ENCODE measurements at regions not wholly inside any gene's neighbourhood (a gene's known extent, or its start where the extent isn't known, plus 50 kb on each side); places are given as distances from the start of the nearest gene placed in this dataset.
A peak's percentile ranks its signal among the peaks of the same experiment; 100 is the strongest.

- no peak overlapping the region for H3K27ac ChIP-seq (ENCODE audit: low read depth)
- no peak for DNase-seq (ENCODE audit: extremely low spot score)
- no peaks in the 10 kb centered on the region for H3K36me3 ChIP-seq (ENCODE audit: insufficient read depth)
- H3K4me3 ChIP-seq (ENCODE audit: low read depth, low read length), result no peak overlapping the region
- WGBS, result 92% methylated on average over 2 of the region's 2 CpGs
- no peaks in the 10 kb centered on the region for H3K4me1 ChIP-seq (ENCODE audit: insufficient read depth)
Measured at GRCh38 chr3:181541414-181541813, 170.3 kb upstream of the SOX2 start.

GRCh38 chr3:181534781-181535221 lies 176.9 kb upstream of the SOX2 start:
- no peak for DNase-seq (ENCODE audit: extremely low spot score)
- no peaks in the 10 kb centered on the region for H3K36me3 ChIP-seq (ENCODE audit: insufficient read depth)
- H3K27ac ChIP-seq (ENCODE audit: low read depth), result no peak overlapping the region
- WGBS, result 19% methylated on average over 3 of the region's 3 CpGs
- H3K4me1 ChIP-seq (ENCODE audit: insufficient read depth), result no peaks in the 10 kb centered on the region
- no peak overlapping the region for H3K4me3 ChIP-seq (ENCODE audit: low read depth, low read length)

GRCh38 chr3:181533811-181534210 lies 177.9 kb upstream of the SOX2 start:
- no peak overlapping the region for H3K4me3 ChIP-seq (ENCODE audit: low read depth, low read length)
- no peaks in the 10 kb centered on the region for H3K4me1 ChIP-seq (ENCODE audit: insufficient read depth)
- H3K36me3 ChIP-seq (ENCODE audit: insufficient read depth), result no peaks in the 10 kb centered on the region
- DNase-seq (ENCODE audit: extremely low spot score), result no peak
- H3K27ac ChIP-seq (ENCODE audit: low read depth), result no peak overlapping the region
- WGBS, result 67% methylated on average over 4 of the region's 4 CpGs

GRCh38 chr3:181530584-181530983 lies 181.1 kb upstream of the SOX2 start:
- H3K4me1 ChIP-seq (ENCODE audit: insufficient read depth), result no peaks in the 10 kb centered on the region
- H3K27ac ChIP-seq (ENCODE audit: low read depth), result no peak overlapping the region
- no peak for DNase-seq (ENCODE audit: extremely low spot score)
- no peak overlapping the region for H3K4me3 ChIP-seq (ENCODE audit: low read depth, low read length)
- H3K36me3 ChIP-seq (ENCODE audit: insufficient read depth), result no peaks in the 10 kb centered on the region

GRCh38 chr3:181521831-181522230 lies 189.9 kb upstream of the SOX2 start:
- Histone ChIP-seq H3K27ac (ENCODE audit: low read depth) (no peak overlapping the region), H3K36me3 (ENCODE audit: insufficient read depth) (no peaks in the 10 kb centered on the region), H3K4me3 (ENCODE audit: low read depth, low read length) (no peak overlapping the region), H3K4me1 (ENCODE audit: insufficient read depth) (no peaks in the 10 kb centered on the region)
- DNase-seq (ENCODE audit: extremely low spot score), result no peak
- 96% methylated on average over 2 of the region's 2 CpGs for WGBS

- H3K4me1 ChIP-seq (ENCODE audit: insufficient read depth), result no peaks in the 10 kb centered on the region
- H3K4me3 ChIP-seq (ENCODE audit: low read depth, low read length), result no peak overlapping the region
- no peak overlapping the region for H3K27ac ChIP-seq (ENCODE audit: low read depth)
- H3K36me3 ChIP-seq (ENCODE audit: insufficient read depth), result no peaks in the 10 kb centered on the region
- WGBS, result 67% methylated on average over 3 of the region's 3 CpGs
- peak; percentile 14 for DNase-seq (ENCODE audit: extremely low spot score)
Measured at GRCh38 chr3:181518222-181518621, 193.5 kb upstream of the SOX2 start.

- Histone ChIP-seq H3K27ac (ENCODE audit: low read depth) (no peak overlapping the region), H3K36me3 (ENCODE audit: insufficient read depth) (no peaks in the 10 kb centered on the region), H3K4me1 (ENCODE audit: insufficient read depth) (no peaks in the 10 kb centered on the region), H3K4me3 (ENCODE audit: low read depth, low read length) (no peak overlapping the region)
- no peak for DNase-seq (ENCODE audit: extremely low spot score)
- 79% methylated on average over 1 of the region's 1 CpG for WGBS
Measured at GRCh38 chr3:181512787-181513186, 198.9 kb upstream of the SOX2 start.

- WGBS, result 68% methylated on average over 3 of the region's 3 CpGs
- DNase-seq (ENCODE audit: extremely low spot score), result no peak
- no peaks in the 10 kb centered on the region for H3K4me1 ChIP-seq (ENCODE audit: insufficient read depth)
- no peak overlapping the region for H3K4me3 ChIP-seq (ENCODE audit: low read depth, low read length)
- no peak overlapping the region for H3K27ac ChIP-seq (ENCODE audit: low read depth)
- no peaks in the 10 kb centered on the region for H3K36me3 ChIP-seq (ENCODE audit: insufficient read depth)
Measured at GRCh38 chr3:181510500-181510899, 201.2 kb upstream of the SOX2 start.

GRCh38 chr3:181497358-181497757 lies 214.4 kb upstream of the SOX2 start:
- Histone ChIP-seq H3K4me3 (ENCODE audit: low read depth, low read length) (no peak overlapping the region), H3K4me1 (ENCODE audit: insufficient read depth) (no peaks in the 10 kb centered on the region), H3K27ac (ENCODE audit: low read depth) (no peak overlapping the region), H3K36me3 (ENCODE audit: insufficient read depth) (no peaks in the 10 kb centered on the region)
- WGBS, result 65% methylated on average over 3 of the region's 3 CpGs
- no peak for DNase-seq (ENCODE audit: extremely low spot score)

GRCh38 chr3:181493423-181493822 lies 218.3 kb upstream of the SOX2 start:
- Histone ChIP-seq H3K4me3 (ENCODE audit: low read depth, low read length) (no peak overlapping the region), H3K27ac (ENCODE audit: low read depth) (no peak overlapping the region), H3K36me3 (ENCODE audit: insufficient read depth) (no peaks in the 10 kb centered on the region), H3K4me1 (ENCODE audit: insufficient read depth) (no peaks in the 10 kb centered on the region)
- WGBS, result 62% methylated on average over 3 of the region's 3 CpGs
- no peak for DNase-seq (ENCODE audit: extremely low spot score)

- H3K36me3 ChIP-seq (ENCODE audit: insufficient read depth), result no peaks in the 10 kb centered on the region
- H3K27ac ChIP-seq (ENCODE audit: low read depth), result no peak overlapping the region
- no peak overlapping the region for H3K4me3 ChIP-seq (ENCODE audit: low read depth, low read length)
- no peaks in the 10 kb centered on the region for H3K4me1 ChIP-seq (ENCODE audit: insufficient read depth)
- WGBS, result 92% methylated on average over 3 of the region's 3 CpGs
- DNase-seq (ENCODE audit: extremely low spot score), result no peak
Measured at GRCh38 chr3:181488536-181488935, 223.2 kb upstream of the SOX2 start.

GRCh38 chr3:181487236-181487978 lies 224.3 kb upstream of the SOX2 start:
- 74% methylated on average over 5 of the region's 5 CpGs for WGBS

GRCh38 chr3:181486141-181486885 lies 225.4 kb upstream of the SOX2 start:
- no peak for DNase-seq (ENCODE audit: extremely low spot score)
- 24% methylated on average over 7 of the region's 7 CpGs for WGBS

More at GRCh38 chr3:181487236-181487978, 224.3 kb upstream of the SOX2 start:
- Histone ChIP-seq H3K27ac (ENCODE audit: low read depth) (no peak overlapping the region), H3K36me3 (ENCODE audit: insufficient read depth) (no peaks in the 10 kb centered on the region), H3K4me1 (ENCODE audit: insufficient read depth) (no peaks in the 10 kb centered on the region), H3K4me3 (ENCODE audit: low read depth, low read length) (no peak overlapping the region)
- DNase-seq (ENCODE audit: extremely low spot score), result no peak

GRCh38 chr3:181484026-181484425 lies 227.7 kb upstream of the SOX2 start:
- Histone ChIP-seq H3K27ac (ENCODE audit: low read depth) (no peak overlapping the region), H3K36me3 (ENCODE audit: insufficient read depth) (no peaks in the 10 kb centered on the region), H3K4me3 (ENCODE audit: low read depth, low read length) (no peak overlapping the region), H3K4me1 (ENCODE audit: insufficient read depth) (no peaks in the 10 kb centered on the region)
- WGBS, result 70% methylated on average over 1 of the region's 1 CpG
- DNase-seq (ENCODE audit: extremely low spot score), result no peak

More at GRCh38 chr3:181486141-181486885, 225.4 kb upstream of the SOX2 start:
- no peaks in the 10 kb centered on the region for H3K4me1 ChIP-seq (ENCODE audit: insufficient read depth)
- no peak overlapping the region for H3K4me3 ChIP-seq (ENCODE audit: low read depth, low read length)
- no peaks in the 10 kb centered on the region for H3K36me3 ChIP-seq (ENCODE audit: insufficient read depth)
- H3K27ac ChIP-seq (ENCODE audit: low read depth), result no peak overlapping the region

Data from urinary bladder (tissue), 3 donors.